ENCODE measurements at regions not wholly inside any gene's neighbourhood (a gene's known extent, or its start where the extent isn't known, plus 50 kb on each side); places are given as distances from the start of the nearest gene placed in this dataset.

GRCh38 chr20:57944988-57945387, 235.2 kb upstream of the PMEPA1 start:
- ChIA-PET CTCF (no interaction called here), POLR2A (no interaction called here)
- ATAC-seq, result no peak
- H3K4me3 ChIP-seq, result no peak overlapping the region
- no peak for FAIRE-seq
- no peak overlapping the region for H3K4me2 ChIP-seq
- H3K9me3 ChIP-seq, result no peaks in the 10 kb centered on the region
- peaks cover 11% of the 10 kb centered on the region; the same call in 2 of the 3 replicates for H3K4me1 ChIP-seq
- TF ChIP-seq RCOR1 (IDR thresholded peaks at IDR 0.05; ENCODE audit: low read depth, low read length) (no peak), NR3C1 (IDR thresholded peaks at IDR 0.05) (no peak), TP53 (CRISPR knock-in tag; IDR thresholded peaks at IDR 0.05) (no peak), ZNF302 (CRISPR knock-in tag; IDR thresholded peaks at IDR 0.05) (no peak), E2F6 (IDR thresholded peaks at IDR 0.05; ENCODE audit: borderline replicate concordance, low read depth) (no peak), HOXA7 (CRISPR knock-in tag; IDR thresholded peaks at IDR 0.05) (no peak), CBX2 (IDR thresholded peaks at IDR 0.05; ENCODE audit: borderline replicate concordance, low read depth) (no peak), MYC (IDR thresholded peaks at IDR 0.05; ENCODE audit: borderline replicate concordance, low read length) (no peak), POLR2A (IDR thresholded peaks at IDR 0.05; ENCODE audit: low read length) (no peak), EP300 (IDR thresholded peaks at IDR 0.05) (no peak), FOSB (CRISPR knock-in tag; IDR thresholded peaks at IDR 0.05) (no peak), KDM1A (IDR thresholded peaks at IDR 0.05; ENCODE audit: low read depth) (no peak), RAD21 (conservative IDR thresholded peaks at IDR 0.05 in 1 of 2, IDR thresholded peaks at IDR 0.05 in 1 of 2) (no peak), JUN (IDR thresholded peaks at IDR 0.05) (no peak)
- 80% methylated on average over 6 of the region's 6 CpGs for whole genome bisulfite sequencing (ENCODE audit: missing lambda C conversion rate)
- H3K27ac ChIP-seq, result no peak overlapping the region
- no peak for DNase-seq (ENCODE audit: low read depth in 1 of 2, low spot score in 1 of 2)

- CTCF ChIA-PET, result interaction anchor here (1.2 kb wide), 1 partner anchor 11 kb away, joined by 3 read pairs; no protein-coding TSS in a partner anchor
- H3K4me1 ChIP-seq, result peaks cover 11% of the 10 kb centered on the region; the same call in 2 of the 3 replicates
- FAIRE-seq (no peak), ATAC-seq (no peak), DNase-seq (ENCODE audit: low read depth in 1 of 2, low spot score in 1 of 2) (no peak)
- H3K4me3 ChIP-seq, result no peak overlapping the region
- no peak overlapping the region for H3K4me2 ChIP-seq
- H3K27ac ChIP-seq, result no peak overlapping the region
- WGBS (ENCODE audit: missing lambda C conversion rate), result 73% methylated on average over 7 of the region's 7 CpGs
- POLR2A ChIA-PET, result no interaction called here
- no peaks in the 10 kb centered on the region for H3K9me3 ChIP-seq
- no peak for TF ChIP-seq E2F6 (IDR thresholded peaks at IDR 0.05; ENCODE audit: borderline replicate concordance, low read depth)
Observed at GRCh38 chr20:57943950-57944349, 234.1 kb upstream of the PMEPA1 start.

GRCh38 chr20:57943291-57943690, 233.5 kb upstream of the PMEPA1 start:
- CTCF ChIA-PET, result interaction anchor here (1.2 kb wide), 1 partner anchor 10 kb away, joined by 3 read pairs; no protein-coding TSS in a partner anchor
- DNase-seq (ENCODE audit: low read depth in 1 of 2, low spot score in 1 of 2), result no peak
- no peak for TF ChIP-seq CBX8 (IDR thresholded peaks at IDR 0.05)
- TF ChIP-seq NFE2L2 (conservative IDR thresholded peaks at IDR 0.05; ENCODE audit: low read length), result no peak
- TF ChIP-seq ZC3H11A (IDR thresholded peaks at IDR 0.05), result no peak
- TF ChIP-seq EHMT2 (IDR thresholded peaks at IDR 0.05; ENCODE audit: low read depth), result no peak
- no peak for TF ChIP-seq BHLHE40 (IDR thresholded peaks at IDR 0.05; ENCODE audit: low read depth, low read length)
- no peak for TF ChIP-seq FOXS1 (CRISPR knock-in tag; IDR thresholded peaks at IDR 0.05)
- no peak for TF ChIP-seq MAX (IDR thresholded peaks at IDR 0.05)
- no peak for TF ChIP-seq CTCF (IDR thresholded peaks at IDR 0.05)
- TF ChIP-seq REST (IDR thresholded peaks at IDR 0.05), result no peak
- TF ChIP-seq EP300 (IDR thresholded peaks at IDR 0.05), result no peak
- no peak for TF ChIP-seq GATA3 (IDR thresholded peaks at IDR 0.05; ENCODE audit: borderline replicate concordance)
- no peak for TF ChIP-seq JUNB (IDR thresholded peaks at IDR 0.05)
- no peak for TF ChIP-seq CBX2 (IDR thresholded peaks at IDR 0.05; ENCODE audit: borderline replicate concordance, low read depth)
- no peak for TF ChIP-seq FOSL2 (IDR thresholded peaks at IDR 0.05)
- TF ChIP-seq FOSL2 (CRISPR knock-in tag; IDR thresholded peaks at IDR 0.05), result no peak
- no peak for TF ChIP-seq CHD4 (IDR thresholded peaks at IDR 0.05; ENCODE audit: borderline replicate concordance)
- 83% methylated on average over 8 of the region's 9 CpGs for WGBS (ENCODE audit: missing lambda C conversion rate)
- Histone ChIP-seq H3K27ac (peak overlapping the region in 1 of 2 experiments; percentile 33; a peak in 2 of 6 replicates), H3K4me1 (peaks cover 11% of the 10 kb centered on the region; the same call in 2 of the 3 replicates), H3K4me3 (no peak overlapping the region), H3K4me2 (no peak overlapping the region), H3K9me3 (no peaks in the 10 kb centered on the region)
- POLR2A ChIA-PET, result no interaction called here
- no peak for ATAC-seq
- FAIRE-seq, result no peak

Measured in A549 (cell line).